ENCODE measurements at regions not wholly inside any gene's neighbourhood (a gene's known extent, or its start where the extent isn't known, plus 50 kb on each side); places are given as distances from the start of the nearest gene placed in this dataset.

- Mint-ChIP-seq H3K4me1 (peaks cover 2% of the 10 kb centered on the region), H3K27ac (no peak overlapping the region), H3K4me3 (no peak overlapping the region), H3K36me3 (ENCODE audit: low read depth) (no peaks in the 10 kb centered on the region), H3K27me3 (peaks cover 14% of the 10 kb centered on the region), H3K9me3 (no peaks in the 10 kb centered on the region)
- POLR2A ChIA-PET = no interaction called here
- no peak for DNase-seq
- intact Hi-C loops (cut with micrococcal nuclease) = no loop called here
- TF ChIP-seq, protein P1, sequence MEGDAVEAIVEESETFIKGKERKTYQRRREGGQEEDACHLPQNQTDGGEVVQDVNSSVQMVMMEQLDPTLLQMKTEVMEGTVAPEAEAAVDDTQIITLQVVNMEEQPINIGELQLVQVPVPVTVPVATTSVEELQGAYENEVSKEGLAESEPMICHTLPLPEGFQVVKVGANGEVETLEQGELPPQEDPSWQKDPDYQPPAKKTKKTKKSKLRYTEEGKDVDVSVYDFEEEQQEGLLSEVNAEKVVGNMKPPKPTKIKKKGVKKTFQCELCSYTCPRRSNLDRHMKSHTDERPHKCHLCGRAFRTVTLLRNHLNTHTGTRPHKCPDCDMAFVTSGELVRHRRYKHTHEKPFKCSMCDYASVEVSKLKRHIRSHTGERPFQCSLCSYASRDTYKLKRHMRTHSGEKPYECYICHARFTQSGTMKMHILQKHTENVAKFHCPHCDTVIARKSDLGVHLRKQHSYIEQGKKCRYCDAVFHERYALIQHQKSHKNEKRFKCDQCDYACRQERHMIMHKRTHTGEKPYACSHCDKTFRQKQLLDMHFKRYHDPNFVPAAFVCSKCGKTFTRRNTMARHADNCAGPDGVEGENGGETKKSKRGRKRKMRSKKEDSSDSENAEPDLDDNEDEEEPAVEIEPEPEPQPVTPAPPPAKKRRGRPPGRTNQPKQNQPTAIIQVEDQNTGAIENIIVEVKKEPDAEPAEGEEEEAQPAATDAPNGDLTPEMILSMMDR (IDR thresholded peaks at IDR 0.05) = no peak
- CTCF ChIA-PET = no interaction called here
- ATAC-seq (ENCODE audit: low read depth) = no peak
These were observed 220.6 kb upstream of the RPL38 start for GRCh38 chr17:73982871-73983270.

- CTCF ChIA-PET = no interaction called here
- Mint-ChIP-seq H3K4me1 (peaks cover 2% of the 10 kb centered on the region), H3K27ac (no peak overlapping the region), H3K4me3 (no peak overlapping the region), H3K36me3 (ENCODE audit: low read depth) (no peaks in the 10 kb centered on the region), H3K27me3 (peaks cover 8% of the 10 kb centered on the region), H3K9me3 (no peaks in the 10 kb centered on the region)
- DNase-seq (no peak), ATAC-seq (ENCODE audit: low read depth) (no peak)
- POLR2A ChIA-PET = no interaction called here
- TF ChIP-seq, protein P1 (IDR thresholded peaks at IDR 0.05) = no peak
- intact Hi-C loops (cut with micrococcal nuclease) = no loop called here
These were observed 219.7 kb upstream of the RPL38 start for GRCh38 chr17:73983621-73984400.

DNA sequence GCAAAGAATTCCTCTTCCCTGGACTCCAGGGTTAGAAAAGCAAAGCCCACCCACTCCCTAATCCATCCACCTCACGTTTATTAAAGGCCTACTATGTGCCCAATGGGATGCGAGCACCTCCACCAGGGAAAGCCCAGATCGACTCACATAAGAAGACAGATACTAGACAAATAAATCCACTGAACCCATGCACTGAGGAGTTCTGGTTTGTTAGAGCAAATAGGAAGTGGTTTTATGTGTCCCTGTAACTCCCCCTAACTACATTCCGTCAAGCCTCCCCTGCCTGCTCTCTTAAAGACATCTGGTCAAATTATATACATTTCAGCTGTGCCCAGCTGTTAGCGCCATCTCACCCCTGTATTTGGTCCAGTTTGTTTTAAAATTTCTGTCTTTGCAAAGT lies 218.5 kb upstream of the RPL38 start:
- TF ChIP-seq, protein P1 (IDR thresholded peaks at IDR 0.05) = no peak
- ChIA-PET POLR2A (no interaction called here), CTCF (no interaction called here)
- Mint-ChIP-seq H3K36me3 (ENCODE audit: low read depth) (no peaks in the 10 kb centered on the region), H3K4me3 (no peak overlapping the region), H3K4me1 (peaks cover 2% of the 10 kb centered on the region), H3K9me3 (no peaks in the 10 kb centered on the region), H3K27ac (no peak overlapping the region), H3K27me3 (peaks cover 2% of the 10 kb centered on the region)
- intact Hi-C loops (cut with micrococcal nuclease) = no loop called here
- no peak for DNase-seq
- no peak for ATAC-seq (ENCODE audit: low read depth)

DNA sequence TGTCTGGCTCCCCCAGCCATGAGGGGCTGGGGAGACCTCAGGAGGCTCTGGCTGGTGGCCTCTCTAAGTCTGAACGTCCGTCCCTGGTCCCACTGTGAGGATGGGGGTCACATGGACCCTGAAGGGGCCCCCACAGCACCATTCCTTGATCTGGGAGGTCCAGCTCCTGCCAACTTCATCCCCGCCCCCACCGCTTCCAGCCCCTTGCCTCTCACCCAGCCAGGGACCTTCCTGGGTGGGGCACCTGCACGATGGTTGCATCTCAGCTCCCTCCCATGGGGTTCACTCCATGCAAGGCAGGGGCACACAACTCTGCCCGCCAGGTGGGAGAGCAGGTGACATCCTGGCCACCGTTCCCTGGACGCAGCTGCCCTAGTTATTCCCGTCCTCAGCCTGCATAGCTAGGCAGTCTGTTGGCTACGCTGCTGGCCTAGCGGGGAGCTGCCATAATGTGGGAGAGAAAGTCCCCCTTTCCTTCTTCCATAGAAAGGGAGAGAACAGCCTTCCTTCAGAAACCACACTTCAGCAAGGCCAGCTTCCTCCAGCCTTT lies 217.9 kb upstream of the RPL38 start:
- TF ChIP-seq, protein P1 (IDR thresholded peaks at IDR 0.05) = no peak
- Mint-ChIP-seq H3K36me3 (ENCODE audit: low read depth) (no peaks in the 10 kb centered on the region), H3K27me3 (peaks cover 2% of the 10 kb centered on the region), H3K4me3 (no peak overlapping the region), H3K27ac (no peak overlapping the region), H3K4me1 (peaks cover 2% of the 10 kb centered on the region), H3K9me3 (no peaks in the 10 kb centered on the region)
- intact Hi-C loops (cut with micrococcal nuclease) = no loop called here
- ChIA-PET CTCF (no interaction called here), POLR2A (no interaction called here)
- DNase-seq (no peak), ATAC-seq (ENCODE audit: low read depth) (no peak)

DNA sequence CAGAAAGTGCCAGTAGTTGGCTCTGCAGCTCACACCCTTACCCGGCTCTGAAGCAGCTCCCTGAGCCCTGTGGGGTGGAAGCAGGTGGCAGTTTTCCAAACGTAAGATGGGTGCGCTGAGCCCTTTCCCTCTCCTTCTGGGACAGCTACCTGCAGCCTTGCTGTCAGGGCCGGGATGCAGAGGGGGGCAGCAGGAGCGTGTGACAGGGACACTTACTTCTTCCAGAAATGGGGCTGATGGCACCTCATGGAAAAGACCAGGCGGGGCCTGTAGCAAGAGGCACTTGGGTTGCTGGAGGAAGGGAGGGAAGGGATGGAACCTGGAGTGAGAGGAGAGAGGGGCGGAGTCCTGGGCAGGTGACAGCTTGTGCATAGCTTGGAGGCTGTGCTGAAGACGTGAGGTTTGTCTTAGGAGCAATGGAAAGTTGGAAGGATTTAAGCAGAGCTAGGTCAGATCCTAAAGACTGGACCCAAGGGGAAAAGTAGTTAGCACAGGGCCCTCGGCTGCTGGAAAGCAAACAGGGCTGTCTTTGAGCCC lies 216.8 kb upstream of the RPL38 start:
- Mint-ChIP-seq H3K4me3 (no peak overlapping the region), H3K36me3 (ENCODE audit: low read depth) (no peaks in the 10 kb centered on the region), H3K27ac (no peak overlapping the region), H3K4me1 (peaks cover 2% of the 10 kb centered on the region), H3K27me3 (no peaks in the 10 kb centered on the region), H3K9me3 (no peaks in the 10 kb centered on the region)
- ChIA-PET CTCF (no interaction called here), POLR2A (no interaction called here)
- TF ChIP-seq, protein P1 (IDR thresholded peaks at IDR 0.05) = no peak
- intact Hi-C loops (cut with micrococcal nuclease) = no loop called here
- ATAC-seq (ENCODE audit: low read depth) (no peak), DNase-seq (no peak)
